ENCODE measurements at regions not wholly inside any gene's neighbourhood (a gene's known extent, or its start where the extent isn't known, plus 50 kb on each side); places are given as distances from the start of the nearest gene placed in this dataset.

DNA sequence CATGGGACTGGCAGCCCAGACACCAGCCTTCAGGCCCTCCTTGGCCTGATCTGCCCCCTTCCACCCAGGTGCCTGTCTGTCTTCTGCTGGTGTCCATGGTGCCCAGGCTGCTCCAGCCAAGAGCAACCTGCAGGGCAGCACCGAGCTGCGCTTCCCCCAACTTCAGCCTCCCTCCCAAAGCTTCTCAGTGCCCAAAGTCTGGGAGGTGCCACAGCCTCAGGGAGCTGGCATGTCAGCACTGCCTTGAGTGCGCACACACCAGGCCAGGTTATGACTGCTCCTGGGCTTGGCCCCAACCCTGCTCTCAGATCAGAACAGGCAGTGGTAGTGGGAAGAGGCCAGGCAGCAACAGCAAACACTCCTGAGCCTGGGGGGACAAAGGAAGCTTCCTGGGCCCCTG is 304.6 kb upstream of the NRG3 start:
- Histone ChIP-seq H3K4me3 (ENCODE audit: low read depth, low read length, poor library complexity, severe bottlenecking) (no peak overlapping the region), H3K27me3 (replicated peaks; ENCODE audit: insufficient read depth, low read depth, low read length, poor library complexity) (no peaks in the 10 kb centered on the region), H3K9me3 (ENCODE audit: low read depth, low read length, poor library complexity, severe bottlenecking) (peaks cover 19% of the 10 kb centered on the region), H3K27ac (ENCODE audit: low read depth, low read length, poor library complexity, severe bottlenecking) (no peak overlapping the region), H3K4me1 (ENCODE audit: insufficient read depth, low read length, poor library complexity, severe bottlenecking) (no peaks in the 10 kb centered on the region), H3K36me3 (ENCODE audit: insufficient read depth, low read length, poor library complexity, severe bottlenecking) (no peaks in the 10 kb centered on the region)
- intact Hi-C loops (cut with micrococcal nuclease; ENCODE audit: unreplicated experiment), result no loop called here
- POLR2A ChIA-PET (ENCODE audit: low non-redundant PET), result no interaction called here
- CTCF ChIA-PET, result no interaction called here
- no peak for DNase-seq (ENCODE audit: low spot score)
- TF ChIP-seq EZH2 (IDR thresholded peaks at IDR 0.05; ENCODE audit: borderline replicate concordance, low read depth, low read length, poor library complexity, severe bottlenecking), result no peak
- TF ChIP-seq, protein P1, sequence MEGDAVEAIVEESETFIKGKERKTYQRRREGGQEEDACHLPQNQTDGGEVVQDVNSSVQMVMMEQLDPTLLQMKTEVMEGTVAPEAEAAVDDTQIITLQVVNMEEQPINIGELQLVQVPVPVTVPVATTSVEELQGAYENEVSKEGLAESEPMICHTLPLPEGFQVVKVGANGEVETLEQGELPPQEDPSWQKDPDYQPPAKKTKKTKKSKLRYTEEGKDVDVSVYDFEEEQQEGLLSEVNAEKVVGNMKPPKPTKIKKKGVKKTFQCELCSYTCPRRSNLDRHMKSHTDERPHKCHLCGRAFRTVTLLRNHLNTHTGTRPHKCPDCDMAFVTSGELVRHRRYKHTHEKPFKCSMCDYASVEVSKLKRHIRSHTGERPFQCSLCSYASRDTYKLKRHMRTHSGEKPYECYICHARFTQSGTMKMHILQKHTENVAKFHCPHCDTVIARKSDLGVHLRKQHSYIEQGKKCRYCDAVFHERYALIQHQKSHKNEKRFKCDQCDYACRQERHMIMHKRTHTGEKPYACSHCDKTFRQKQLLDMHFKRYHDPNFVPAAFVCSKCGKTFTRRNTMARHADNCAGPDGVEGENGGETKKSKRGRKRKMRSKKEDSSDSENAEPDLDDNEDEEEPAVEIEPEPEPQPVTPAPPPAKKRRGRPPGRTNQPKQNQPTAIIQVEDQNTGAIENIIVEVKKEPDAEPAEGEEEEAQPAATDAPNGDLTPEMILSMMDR (conservative IDR thresholded peaks at IDR 0.05; ENCODE audit: low read depth, low read length), result no peak
- BruUV-seq (replicated peaks), result no TSS peak

DNA sequence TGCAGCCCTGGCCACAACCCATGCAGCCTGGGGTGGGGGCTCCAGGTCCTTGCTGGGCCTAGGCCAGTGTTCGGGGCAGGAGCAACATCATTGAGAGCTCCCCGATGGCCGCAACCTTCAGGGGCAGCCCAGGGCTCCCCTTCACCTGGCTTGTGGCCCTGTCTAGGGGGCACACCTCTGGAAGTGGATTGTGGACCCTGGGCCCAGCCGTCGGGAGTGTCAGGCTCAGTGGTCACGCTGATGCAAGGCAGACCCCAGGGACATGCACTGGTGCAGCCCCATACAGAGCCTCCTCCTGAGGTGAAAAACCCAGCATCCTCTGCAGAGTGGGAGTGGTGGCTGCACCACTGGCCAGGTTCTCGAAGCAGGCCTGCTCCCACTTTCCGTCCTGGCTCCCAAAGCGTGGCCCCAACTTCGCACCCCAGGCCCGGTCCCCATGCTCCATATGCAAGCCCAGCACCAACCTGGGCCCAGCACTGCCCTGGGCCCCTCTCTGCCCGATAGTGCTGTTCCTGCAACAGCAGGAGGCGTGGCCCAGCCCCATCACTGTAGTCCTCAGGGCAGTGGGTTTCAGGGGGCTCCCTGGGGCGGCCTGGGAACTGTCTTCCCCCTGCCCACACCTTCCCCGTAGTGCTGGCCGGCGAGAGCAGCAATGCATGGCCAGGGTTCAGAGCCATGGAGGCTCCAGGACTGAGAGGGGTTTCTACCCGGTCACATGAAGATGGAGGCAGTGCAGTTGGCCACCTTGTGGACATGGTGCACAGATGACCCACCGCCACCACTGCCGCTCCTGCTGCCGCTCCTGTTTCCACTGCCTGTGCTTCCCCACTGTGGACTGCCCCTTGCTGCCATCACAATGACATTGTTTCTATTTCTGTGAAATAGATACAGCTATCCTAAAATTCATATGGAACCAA is 303.9 kb upstream of the NRG3 start:
- no peak overlapping the region for H3K4me3 ChIP-seq (ENCODE audit: low read depth, low read length, poor library complexity, severe bottlenecking)
- no TSS peak for BruUV-seq (replicated peaks)
- intact Hi-C loops (cut with micrococcal nuclease; ENCODE audit: unreplicated experiment), result no loop called here
- no peak overlapping the region for H3K27ac ChIP-seq (ENCODE audit: low read depth, low read length, poor library complexity, severe bottlenecking)
- no peaks in the 10 kb centered on the region for H3K36me3 ChIP-seq (ENCODE audit: insufficient read depth, low read length, poor library complexity, severe bottlenecking)
- H3K27me3 ChIP-seq (replicated peaks; ENCODE audit: insufficient read depth, low read depth, low read length, poor library complexity), result no peaks in the 10 kb centered on the region
- no peak for DNase-seq (ENCODE audit: low spot score)
- H3K4me1 ChIP-seq (ENCODE audit: insufficient read depth, low read length, poor library complexity, severe bottlenecking), result no peaks in the 10 kb centered on the region
- H3K9me3 ChIP-seq (ENCODE audit: low read depth, low read length, poor library complexity, severe bottlenecking), result peaks cover 19% of the 10 kb centered on the region
- TF ChIP-seq, protein P1 (conservative IDR thresholded peaks at IDR 0.05; ENCODE audit: low read depth, low read length), result no peak
- TF ChIP-seq EZH2 (IDR thresholded peaks at IDR 0.05; ENCODE audit: borderline replicate concordance, low read depth, low read length, poor library complexity, severe bottlenecking), result no peak
- ChIA-PET POLR2A (ENCODE audit: low non-redundant PET) (no interaction called here), CTCF (no interaction called here)

DNA sequence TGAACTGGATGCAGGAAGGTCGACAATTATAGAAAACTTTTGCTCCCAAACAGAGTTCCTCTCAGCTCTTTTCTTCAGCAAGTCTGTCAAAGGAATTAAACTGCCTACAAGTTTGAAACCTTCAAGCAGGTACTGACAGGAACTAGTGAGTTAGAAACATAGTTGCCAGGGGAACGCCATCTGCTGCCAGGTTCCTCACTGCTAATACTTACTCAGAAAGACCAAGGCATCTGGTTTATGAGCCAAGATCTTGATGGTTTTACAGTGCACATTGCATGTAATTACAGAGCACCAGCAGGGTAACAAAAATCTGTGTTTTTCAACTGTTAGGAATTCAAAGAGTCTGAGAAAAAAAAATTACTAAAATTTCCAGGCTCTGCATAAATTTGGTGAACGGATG is 300.0 kb upstream of the NRG3 start:
- H3K9me3 ChIP-seq (ENCODE audit: low read depth, low read length, poor library complexity, severe bottlenecking), result peaks cover 19% of the 10 kb centered on the region
- H3K4me1 ChIP-seq (ENCODE audit: insufficient read depth, low read length, poor library complexity, severe bottlenecking), result no peaks in the 10 kb centered on the region

More for the DNA sequence above, 300.0 kb upstream of the NRG3 start:
- ChIA-PET POLR2A (ENCODE audit: low non-redundant PET) (no interaction called here), CTCF (no interaction called here)
- Histone ChIP-seq H3K27ac (ENCODE audit: low read depth, low read length, poor library complexity, severe bottlenecking) (no peak overlapping the region), H3K4me3 (ENCODE audit: low read depth, low read length, poor library complexity, severe bottlenecking) (no peak overlapping the region), H3K27me3 (replicated peaks; ENCODE audit: insufficient read depth, low read depth, low read length, poor library complexity) (no peaks in the 10 kb centered on the region), H3K36me3 (ENCODE audit: insufficient read depth, low read length, poor library complexity, severe bottlenecking) (no peaks in the 10 kb centered on the region)
- intact Hi-C loops (cut with micrococcal nuclease; ENCODE audit: unreplicated experiment), result no loop called here
- no peak for TF ChIP-seq EZH2 (IDR thresholded peaks at IDR 0.05; ENCODE audit: borderline replicate concordance, low read depth, low read length, poor library complexity, severe bottlenecking)
- TF ChIP-seq, protein P1 (conservative IDR thresholded peaks at IDR 0.05; ENCODE audit: low read depth, low read length), result no peak
- no TSS peak for BruUV-seq (replicated peaks)
- no peak for DNase-seq (ENCODE audit: low spot score)

Measured in A673 (cell line).